Loucy (cell line): ENCODE measurements at regions not wholly inside any gene's neighbourhood (a gene's known extent, or its start where the extent isn't known, plus 50 kb on each side); places are given as distances from the start of the nearest gene placed in this dataset.

Source experiments
- CTCF ChIP-seq: fragments of 200-600 bp; sonication (generic); conservative IDR thresholded peaks from 2 replicates; pipeline ENCODE4 v1.5.1; 2014; ENCODE audit warnings: mild to moderate bottlenecking, antibody characterized with exemption, low read length
- EZH2phosphoT487 ChIP-seq: fragments of 200-600 bp; IDR thresholded peaks from 2 replicates; pipeline ENCODE4 v1.6.1; 2018; ENCODE audit warnings: antibody characterized with exemption, mild to moderate bottlenecking, moderate library complexity, borderline replicate concordance

GRCh38 chr15:26048669-26049068 is 185.5 kb upstream of the ATP10A start:
- TF ChIP-seq EZH2phosphoT487 (no peak), CTCF (no peak)
